ENCODE measurements at regions not wholly inside any gene's neighbourhood (a gene's known extent, or its start where the extent isn't known, plus 50 kb on each side); places are given as distances from the start of the nearest gene placed in this dataset.

- Histone ChIP-seq H3K9me3 (ENCODE audit: low read depth) (no peaks in the 10 kb centered on the region), H3K4me1 (ENCODE audit: insufficient read depth) (no peaks in the 10 kb centered on the region), H3K9me2 (replicated peaks; ENCODE audit: insufficient read depth) (no peaks in the 10 kb centered on the region), H2AFZ (no peak overlapping the region), H4K20me1 (ENCODE audit: insufficient read depth, poor library complexity, severe bottlenecking) (no peaks in the 10 kb centered on the region), H3K4me2 (no peak overlapping the region), H3K79me2 (no peaks in the 10 kb centered on the region), H3K4me3 (no peak overlapping the region), H3K27ac (no peak overlapping the region), H3K36me3 (replicated peaks; ENCODE audit: insufficient read depth, low read depth) (no peaks in the 10 kb centered on the region), H3K27me3 (no peaks in the 10 kb centered on the region)
- DNase-seq (ENCODE audit: low spot score): no peak
- 73% methylated on average over 1 of the region's 1 CpG for WGBS (ENCODE audit: low lambda C conversion rate, missing lambda C conversion rate)
- TF ChIP-seq EZH2 (IDR thresholded peaks at IDR 0.05; ENCODE audit: borderline replicate concordance): no peak
- no peak for TF ChIP-seq EZH2phosphoT487 (IDR thresholded peaks at IDR 0.05; ENCODE audit: low read depth, severe bottlenecking, unreplicated experiment)
- no peak for TF ChIP-seq CTCF (IDR thresholded peaks at IDR 0.05; ENCODE audit: poor library complexity)
Observed at GRCh38 chr6:92784235-92784634, 635.1 kb downstream of the EPHA7 start.

- H4K20me1 ChIP-seq (ENCODE audit: insufficient read depth, poor library complexity, severe bottlenecking): no peaks in the 10 kb centered on the region
- H3K4me1 ChIP-seq (ENCODE audit: insufficient read depth): no peaks in the 10 kb centered on the region
- H3K27me3 ChIP-seq: no peaks in the 10 kb centered on the region
- no peaks in the 10 kb centered on the region for H3K9me3 ChIP-seq (ENCODE audit: low read depth)
- H3K36me3 ChIP-seq (replicated peaks; ENCODE audit: insufficient read depth, low read depth): no peaks in the 10 kb centered on the region
- H2AFZ ChIP-seq: no peak overlapping the region
- H3K79me2 ChIP-seq: no peaks in the 10 kb centered on the region
- H3K9me2 ChIP-seq (replicated peaks; ENCODE audit: insufficient read depth): no peaks in the 10 kb centered on the region
- WGBS (ENCODE audit: low lambda C conversion rate, missing lambda C conversion rate): 38% methylated on average over 1 of the region's 1 CpG
- H3K4me3 ChIP-seq: no peak overlapping the region
- no peak overlapping the region for H3K4me2 ChIP-seq
- peak; percentile 73 for DNase-seq (ENCODE audit: low spot score)
- no peak overlapping the region for H3K27ac ChIP-seq
- TF ChIP-seq EZH2 (IDR thresholded peaks at IDR 0.05; ENCODE audit: borderline replicate concordance) (no peak), CTCF (IDR thresholded peaks at IDR 0.05; ENCODE audit: poor library complexity) (no peak), EZH2phosphoT487 (IDR thresholded peaks at IDR 0.05; ENCODE audit: low read depth, severe bottlenecking, unreplicated experiment) (no peak)
Observed at GRCh38 chr6:92779746-92780145, 639.6 kb downstream of the EPHA7 start.

GRCh38 chr6:92777146-92777740, 642.1 kb downstream of the EPHA7 start:
- Histone ChIP-seq H3K27me3 (no peaks in the 10 kb centered on the region), H3K9me3 (ENCODE audit: low read depth) (no peaks in the 10 kb centered on the region), H2AFZ (no peak overlapping the region), H3K36me3 (replicated peaks; ENCODE audit: insufficient read depth, low read depth) (no peaks in the 10 kb centered on the region), H3K4me2 (no peak overlapping the region), H3K9me2 (replicated peaks; ENCODE audit: insufficient read depth) (no peaks in the 10 kb centered on the region), H4K20me1 (ENCODE audit: insufficient read depth, poor library complexity, severe bottlenecking) (no peaks in the 10 kb centered on the region), H3K4me3 (no peak overlapping the region), H3K4me1 (ENCODE audit: insufficient read depth) (no peaks in the 10 kb centered on the region), H3K27ac (no peak overlapping the region), H3K79me2 (no peaks in the 10 kb centered on the region)
- peak; percentile 61 for DNase-seq (ENCODE audit: low spot score)
- 36% methylated on average over 1 of the region's 1 CpG for WGBS (ENCODE audit: low lambda C conversion rate, missing lambda C conversion rate)
- TF ChIP-seq CTCF (IDR thresholded peaks at IDR 0.05; ENCODE audit: poor library complexity) (peak; percentile 87), EZH2phosphoT487 (IDR thresholded peaks at IDR 0.05; ENCODE audit: low read depth, severe bottlenecking, unreplicated experiment) (no peak)

GRCh38 chr6:92770540-92770939, 648.8 kb downstream of the EPHA7 start:
- WGBS (ENCODE audit: low lambda C conversion rate, missing lambda C conversion rate): 42% methylated on average over 5 of the region's 5 CpGs
- no peaks in the 10 kb centered on the region for H3K9me2 ChIP-seq (replicated peaks; ENCODE audit: insufficient read depth)

More at GRCh38 chr6:92770540-92770939, 648.8 kb downstream of the EPHA7 start:
- Histone ChIP-seq H3K4me2 (no peak overlapping the region), H3K79me2 (no peaks in the 10 kb centered on the region), H2AFZ (no peak overlapping the region), H3K27ac (no peak overlapping the region), H3K27me3 (no peaks in the 10 kb centered on the region), H4K20me1 (ENCODE audit: insufficient read depth, poor library complexity, severe bottlenecking) (no peaks in the 10 kb centered on the region), H3K9me3 (ENCODE audit: low read depth) (no peaks in the 10 kb centered on the region), H3K4me1 (ENCODE audit: insufficient read depth) (peaks cover 6% of the 10 kb centered on the region), H3K36me3 (replicated peaks; ENCODE audit: insufficient read depth, low read depth) (no peaks in the 10 kb centered on the region), H3K4me3 (no peak overlapping the region)
- DNase-seq (ENCODE audit: low spot score): no peak
- TF ChIP-seq EZH2phosphoT487 (IDR thresholded peaks at IDR 0.05; ENCODE audit: low read depth, severe bottlenecking, unreplicated experiment) (no peak), EZH2 (IDR thresholded peaks at IDR 0.05; ENCODE audit: borderline replicate concordance) (no peak), CTCF (IDR thresholded peaks at IDR 0.05; ENCODE audit: poor library complexity) (no peak)

All from hepatocyte (in vitro differentiated cells).